H9 (cell line): ENCODE measurements at regions not wholly inside any gene's neighbourhood (a gene's known extent, or its start where the extent isn't known, plus 50 kb on each side); places are given as distances from the start of the nearest gene placed in this dataset.

ENCODE experiments used
- DNase-seq: peaks from one replicate; pipeline ENCODE4 v3.0.0-alpha.2; 2017
- H2AFZ ChIP-seq: one replicate; pipeline ENCODE4 v1.6.1; 2013; ENCODE audit warnings: mild to moderate bottlenecking, low read length, control low read depth, moderate library complexity
- H2AK5ac ChIP-seq: 2 replicates; pipeline ENCODE4 v1.6.1; 2013; ENCODE audit warnings: low read length, control low read depth, mixed read lengths; ENCODE audit not compliant: insufficient read length
- H2BK120ac ChIP-seq: one replicate; pipeline ENCODE4 v1.6.1; 2013; ENCODE audit warnings: low read depth, mild to moderate bottlenecking, low read length, control low read depth, inconsistent platforms; ENCODE audit not compliant: poor library complexity, severe bottlenecking
- H2BK12ac ChIP-seq: 2 replicates; pipeline ENCODE4 v1.6.1; 2013; ENCODE audit warnings: low read length, control low read depth, mixed read lengths, low read depth; ENCODE audit not compliant: insufficient read length
- H2BK15ac ChIP-seq: 2 replicates; pipeline ENCODE4 v1.6.1; 2013; ENCODE audit warnings: low read depth, low read length, control low read depth
- H2BK20ac ChIP-seq: one replicate; pipeline ENCODE4 v1.6.1; 2013; ENCODE audit warnings: low read depth, mild to moderate bottlenecking, low read length, control low read depth, inconsistent platforms; ENCODE audit not compliant: poor library complexity, severe bottlenecking
- H2BK5ac ChIP-seq: 2 replicates; pipeline ENCODE4 v1.6.1; 2013; ENCODE audit warnings: low read length, control low read depth, mixed read lengths; ENCODE audit not compliant: insufficient read length
- H3K14ac ChIP-seq: 2 replicates; pipeline ENCODE4 v1.6.1; 2013; ENCODE audit warnings: low read length, control low read depth; ENCODE audit not compliant: insufficient read depth
- H3K18ac ChIP-seq: 2 replicates; pipeline ENCODE4 v1.6.1; 2013; ENCODE audit warnings: low read depth, mild to moderate bottlenecking, mixed read lengths, low read length, control low read depth; ENCODE audit not compliant: insufficient read length
- H3K23ac ChIP-seq: 2 replicates; pipeline ENCODE4 v1.6.1; 2013; ENCODE audit warnings: low read length, control low read depth, mixed read lengths, low read depth; ENCODE audit not compliant: insufficient read length
- H3K23me2 ChIP-seq: 2 replicates; pipeline ENCODE4 v1.6.1; 2013; ENCODE audit warnings: low read depth, mild to moderate bottlenecking, mixed read lengths, low read length, control low read depth; ENCODE audit not compliant: insufficient read length, poor library complexity, severe bottlenecking
- H3K27ac ChIP-seq: 2 replicates; pipeline ENCODE4 v1.5.1; 2013; ENCODE audit warnings: low read length, control low read depth, mixed read lengths, low read depth; ENCODE audit not compliant: insufficient read length
- H3K27me3 ChIP-seq: 2 replicates; pipeline ENCODE4 v1.6.1; 2013; ENCODE audit warnings: low read length, control low read depth, inconsistent platforms; ENCODE audit not compliant: insufficient read depth
- H3K4ac ChIP-seq: 2 replicates; pipeline ENCODE4 v1.6.1; 2013; ENCODE audit warnings: low read depth, mild to moderate bottlenecking, control low read depth, inconsistent platforms, low read length, moderate library complexity
- H3K4me1 ChIP-seq: 2 replicates; pipeline ENCODE4 v1.6.1; 2013; ENCODE audit warnings: low read length, control low read depth, inconsistent platforms; ENCODE audit not compliant: insufficient read depth
- H3K4me2 ChIP-seq: 2 replicates; pipeline ENCODE4 v1.6.1; 2013; ENCODE audit warnings: low read length, control low read depth, mixed read lengths; ENCODE audit not compliant: insufficient read length, insufficient read depth
- H3K56ac ChIP-seq: 2 replicates; pipeline ENCODE4 v1.6.1; 2013; ENCODE audit warnings: low read depth, mild to moderate bottlenecking, mixed read lengths, low read length, control low read depth; ENCODE audit not compliant: insufficient read length
- H3K79me1 ChIP-seq: 2 replicates; pipeline ENCODE4 v1.6.1; 2013; ENCODE audit warnings: low read depth, mild to moderate bottlenecking, moderate library complexity, low read length, control low read depth, inconsistent platforms; ENCODE audit not compliant: insufficient read depth, poor library complexity, severe bottlenecking
- H3K79me2 ChIP-seq: 2 replicates; pipeline ENCODE4 v1.6.1; 2013; ENCODE audit warnings: low read length, control low read depth, inconsistent platforms; ENCODE audit not compliant: insufficient read depth
- H3K9ac ChIP-seq: 2 replicates; pipeline ENCODE4 v1.6.1; 2013; ENCODE audit warnings: low read length, control low read depth, mixed read lengths; ENCODE audit not compliant: insufficient read length; ENCODE audit errors: extremely low read depth
- H3K9me3 ChIP-seq: one replicate; pipeline ENCODE4 v1.6.1; 2013; ENCODE audit warnings: low read depth, low read length, inconsistent platforms; ENCODE audit not compliant: control insufficient read depth
- H3T11ph ChIP-seq: one replicate; pipeline ENCODE4 v1.6.1; 2013; ENCODE audit warnings: mild to moderate bottlenecking, low read length, control low read depth, inconsistent platforms
- H4K20me1 ChIP-seq: one replicate; pipeline ENCODE4 v1.6.1; 2013; ENCODE audit not compliant: control insufficient read depth, insufficient read length, insufficient read depth
- H4K5ac ChIP-seq: 2 replicates; pipeline ENCODE4 v1.6.1; 2013; ENCODE audit warnings: low read depth, mild to moderate bottlenecking, mixed read lengths, low read length, control low read depth; ENCODE audit not compliant: insufficient read length
- H4K8ac ChIP-seq: replicated peaks from 2 replicates; pipeline ENCODE4 v1.6.1; 2013; ENCODE audit warnings: low read length, control low read depth, mixed read lengths, low read depth; ENCODE audit not compliant: insufficient read length
- H4K91ac ChIP-seq: 2 replicates; pipeline ENCODE4 v1.6.1; 2013; ENCODE audit warnings: low read depth, mild to moderate bottlenecking, moderate library complexity, mixed read lengths, low read length, control low read depth; ENCODE audit not compliant: insufficient read length
- H3K27ac Mint-ChIP-seq, 3 experiments: 2 replicates in 2 of 3; 3 replicates in 1 of 3; pipeline ENCODE4 v1.8.0; 2020 to 2021; ENCODE audit warnings: mixed read lengths in 3 of 3, mild to moderate bottlenecking in 1 of 3, moderate library complexity in 1 of 3
- H3K27me3 Mint-ChIP-seq: 2 replicates; pipeline ENCODE4 v1.8.0; 2021; ENCODE audit warnings: low read depth, mild to moderate bottlenecking, moderate library complexity, mixed read lengths
- H3K36me3 Mint-ChIP-seq, 3 experiments: 2 replicates in 2 of 3; 3 replicates in 1 of 3; pipeline ENCODE4 v1.8.0; 2020 to 2021; ENCODE audit warnings: low read depth in 3 of 3, mixed read lengths in 3 of 3; ENCODE audit not compliant: insufficient read depth in 1 of 3
- H3K4me1 Mint-ChIP-seq, 2 experiments: 2 replicates each; pipeline ENCODE4 v1.8.0; 2020; ENCODE audit warnings: mixed read lengths in 2 of 2
- H3K4me3 Mint-ChIP-seq, 2 experiments: 2 replicates in 1 of 2; 3 replicates in 1 of 2; pipeline ENCODE4 v1.8.0; 2020 to 2021; ENCODE audit warnings: mild to moderate bottlenecking in 2 of 2, mixed read lengths in 2 of 2, moderate library complexity in 1 of 2
- H3K9me3 Mint-ChIP-seq, 2 experiments: 2 replicates in 1 of 2; 3 replicates in 1 of 2; pipeline ENCODE4 v1.8.0; 2020; ENCODE audit warnings: mild to moderate bottlenecking in 2 of 2, mixed read lengths in 2 of 2, moderate library complexity in 1 of 2
- CTCF ChIP-seq: fragments of 200-600 bp; sonication (generic); conservative IDR thresholded peaks from 3 replicates; pipeline ENCODE4 v1.8.0; 2021; ENCODE audit warnings: antibody characterized with exemption, mild to moderate bottlenecking
- WGBS: extraction: QIAGEN DNeasy Blood & Tissue Kit; methylation state at CpG from one replicate; pipeline ENCODE4 v1.1.7; 2013; ENCODE audit warnings: missing lambda C conversion rate, low lambda C conversion rate, mixed read lengths; ENCODE audit not compliant: insufficient read length; ENCODE audit errors: extremely low coverage; 5-methylcytosine and 5-hydroxymethylcytosine counted together

GRCh38 chr5:167378894-167379723 is 912.3 kb upstream of the WWC1 start:
- no peak overlapping the region for H3T11ph ChIP-seq
- no CpG with 5 or more reads among the region's 9 CpGs for WGBS
- no peak overlapping the region for H3K18ac ChIP-seq
- H2AK5ac ChIP-seq: no peak overlapping the region
- H3K4me2 ChIP-seq: no peak overlapping the region
- no peaks in the 10 kb centered on the region for H3K23me2 ChIP-seq
- no peak overlapping the region for H3K56ac ChIP-seq
- no peaks in the 10 kb centered on the region for H3K27me3 Mint-ChIP-seq
- H4K91ac ChIP-seq: no peak overlapping the region
- H4K20me1 ChIP-seq: no peaks in the 10 kb centered on the region
- H2BK120ac ChIP-seq: no peak overlapping the region
- H2BK15ac ChIP-seq: no peak overlapping the region
- no peaks in the 10 kb centered on the region for H3K79me1 ChIP-seq
- H3K36me3 Mint-ChIP-seq: no peaks in the 10 kb centered on the region
- H3K79me2 ChIP-seq: no peaks in the 10 kb centered on the region
- no peak for DNase-seq
- H3K9ac ChIP-seq: no peak overlapping the region
- no peak overlapping the region for H2BK5ac ChIP-seq
- H3K27ac ChIP-seq: no peak overlapping the region
- H3K14ac ChIP-seq: no peak overlapping the region
- H3K27me3 ChIP-seq: no peaks in the 10 kb centered on the region
- H3K27ac Mint-ChIP-seq: peak overlapping the region in 1 of 3 experiments; percentile 12; a peak in 1 of 7 replicates
- no peaks in the 10 kb centered on the region for H3K9me3 Mint-ChIP-seq
- no peak overlapping the region for H2BK12ac ChIP-seq
- no peaks in the 10 kb centered on the region; the same call in 1 of the 2 replicates for H3K4me1 ChIP-seq
- H3K4me1 Mint-ChIP-seq: peaks cover 19 to 20% of the 10 kb centered on the region in 2 experiments
- no peaks in the 10 kb centered on the region for H3K9me3 ChIP-seq
- no peak overlapping the region for H2BK20ac ChIP-seq
- no peak overlapping the region for H2AFZ ChIP-seq
- H3K23ac ChIP-seq: no peak overlapping the region
- no peak for TF ChIP-seq CTCF
- H4K8ac ChIP-seq: no peak overlapping the region
- no peak overlapping the region for H3K4ac ChIP-seq
- no peak overlapping the region for H4K5ac ChIP-seq
- H3K4me3 Mint-ChIP-seq: no peak overlapping the region
